ENCODE measurements at regions not wholly inside any gene's neighbourhood (a gene's known extent, or its start where the extent isn't known, plus 50 kb on each side); places are given as distances from the start of the nearest gene placed in this dataset.

DNA sequence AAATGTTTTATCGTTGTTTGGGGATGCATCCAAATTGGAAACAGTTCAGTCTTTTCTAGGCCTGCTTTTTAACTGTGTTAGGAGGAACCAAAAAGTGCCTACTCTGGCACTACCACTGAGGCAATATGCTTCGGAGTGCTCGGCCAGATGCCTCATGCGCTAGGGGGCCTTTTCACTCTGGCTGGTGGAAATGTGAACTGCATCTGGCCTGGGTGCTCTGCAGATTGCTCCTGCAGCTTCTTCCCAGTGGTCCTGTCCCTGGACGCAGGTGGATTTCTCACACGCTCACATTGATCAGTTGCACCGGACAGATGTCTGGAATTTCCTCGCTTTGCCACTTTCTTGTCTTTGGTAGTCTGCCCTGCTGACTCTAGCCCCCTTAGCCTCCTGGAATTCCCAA, 330.2 kb upstream of the FMN2 start:
- TF ChIP-seq, protein P1, sequence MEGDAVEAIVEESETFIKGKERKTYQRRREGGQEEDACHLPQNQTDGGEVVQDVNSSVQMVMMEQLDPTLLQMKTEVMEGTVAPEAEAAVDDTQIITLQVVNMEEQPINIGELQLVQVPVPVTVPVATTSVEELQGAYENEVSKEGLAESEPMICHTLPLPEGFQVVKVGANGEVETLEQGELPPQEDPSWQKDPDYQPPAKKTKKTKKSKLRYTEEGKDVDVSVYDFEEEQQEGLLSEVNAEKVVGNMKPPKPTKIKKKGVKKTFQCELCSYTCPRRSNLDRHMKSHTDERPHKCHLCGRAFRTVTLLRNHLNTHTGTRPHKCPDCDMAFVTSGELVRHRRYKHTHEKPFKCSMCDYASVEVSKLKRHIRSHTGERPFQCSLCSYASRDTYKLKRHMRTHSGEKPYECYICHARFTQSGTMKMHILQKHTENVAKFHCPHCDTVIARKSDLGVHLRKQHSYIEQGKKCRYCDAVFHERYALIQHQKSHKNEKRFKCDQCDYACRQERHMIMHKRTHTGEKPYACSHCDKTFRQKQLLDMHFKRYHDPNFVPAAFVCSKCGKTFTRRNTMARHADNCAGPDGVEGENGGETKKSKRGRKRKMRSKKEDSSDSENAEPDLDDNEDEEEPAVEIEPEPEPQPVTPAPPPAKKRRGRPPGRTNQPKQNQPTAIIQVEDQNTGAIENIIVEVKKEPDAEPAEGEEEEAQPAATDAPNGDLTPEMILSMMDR (IDR thresholded peaks at IDR 0.05; ENCODE audit: partially characterized antibody, unreplicated experiment) = no peak
- H3K4me3 Mint-ChIP-seq (ENCODE audit: unreplicated experiment) = no peak overlapping the region
- peaks cover 2% of the 10 kb centered on the region for H3K27me3 Mint-ChIP-seq (ENCODE audit: unreplicated experiment)
- no peaks in the 10 kb centered on the region for H3K9me3 Mint-ChIP-seq (ENCODE audit: unreplicated experiment)
- peaks cover 10% of the 10 kb centered on the region for H3K4me1 Mint-ChIP-seq (ENCODE audit: low read depth, unreplicated experiment)
- H3K36me3 Mint-ChIP-seq (ENCODE audit: unreplicated experiment) = no peaks in the 10 kb centered on the region
- no peak overlapping the region for H3K27ac Mint-ChIP-seq (ENCODE audit: unreplicated experiment)
- no peak for DNase-seq

DNA sequence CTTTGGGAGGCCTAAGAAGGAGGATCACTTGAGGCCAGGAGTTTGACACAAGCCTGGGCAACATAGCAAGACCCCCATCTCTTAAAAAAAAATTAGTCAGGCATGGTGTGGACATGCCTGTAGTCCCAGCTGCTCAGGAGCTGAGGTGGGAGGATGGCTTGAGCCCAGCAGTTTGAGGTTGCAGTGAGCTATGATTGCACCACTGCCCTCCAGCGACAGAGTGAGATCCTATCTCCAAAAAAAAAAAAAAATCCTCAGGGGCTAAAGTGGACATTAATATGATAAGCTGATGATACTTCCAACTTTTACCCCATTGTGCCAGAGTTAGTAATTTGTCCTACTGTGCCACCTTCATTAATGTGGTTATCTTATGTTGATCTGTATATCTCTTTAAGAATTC, 327.8 kb upstream of the FMN2 start:
- H3K36me3 Mint-ChIP-seq (ENCODE audit: unreplicated experiment) = no peaks in the 10 kb centered on the region
- H3K27me3 Mint-ChIP-seq (ENCODE audit: unreplicated experiment) = peaks cover 2% of the 10 kb centered on the region
- H3K4me1 Mint-ChIP-seq (ENCODE audit: low read depth, unreplicated experiment) = peaks cover 10% of the 10 kb centered on the region
- H3K4me3 Mint-ChIP-seq (ENCODE audit: unreplicated experiment) = no peak overlapping the region
- TF ChIP-seq, protein P1 (IDR thresholded peaks at IDR 0.05; ENCODE audit: partially characterized antibody, unreplicated experiment) = no peak
- H3K27ac Mint-ChIP-seq (ENCODE audit: unreplicated experiment) = no peak overlapping the region
- no peak for DNase-seq
- no peaks in the 10 kb centered on the region for H3K9me3 Mint-ChIP-seq (ENCODE audit: unreplicated experiment)

DNA sequence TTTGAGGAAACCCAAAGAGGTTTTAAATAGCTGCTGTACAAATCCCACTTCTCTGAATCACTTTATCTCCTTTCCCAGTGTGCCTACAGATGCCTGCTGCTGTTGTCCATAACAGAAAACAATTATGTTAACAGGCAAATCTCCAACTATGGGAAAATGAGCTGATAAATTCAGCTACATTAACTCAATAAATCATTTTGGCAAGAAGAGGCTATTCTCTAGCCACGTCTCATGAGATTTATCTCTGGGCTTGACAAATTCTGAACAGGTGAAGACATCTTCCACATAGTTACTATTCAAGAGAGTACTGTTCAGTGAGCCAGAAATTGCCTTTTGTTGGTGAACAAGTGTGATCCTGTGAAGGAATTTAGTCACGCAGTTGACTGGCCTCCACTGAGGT, 327.1 kb upstream of the FMN2 start:
- H3K4me3 Mint-ChIP-seq (ENCODE audit: unreplicated experiment) = no peak overlapping the region
- no peak overlapping the region for H3K27ac Mint-ChIP-seq (ENCODE audit: unreplicated experiment)
- TF ChIP-seq, protein P1 (IDR thresholded peaks at IDR 0.05; ENCODE audit: partially characterized antibody, unreplicated experiment) = no peak
- peaks cover 2% of the 10 kb centered on the region for H3K27me3 Mint-ChIP-seq (ENCODE audit: unreplicated experiment)
- H3K36me3 Mint-ChIP-seq (ENCODE audit: unreplicated experiment) = no peaks in the 10 kb centered on the region
- no peaks in the 10 kb centered on the region for H3K9me3 Mint-ChIP-seq (ENCODE audit: unreplicated experiment)
- H3K4me1 Mint-ChIP-seq (ENCODE audit: low read depth, unreplicated experiment) = peaks cover 10% of the 10 kb centered on the region
- DNase-seq = no peak

DNA sequence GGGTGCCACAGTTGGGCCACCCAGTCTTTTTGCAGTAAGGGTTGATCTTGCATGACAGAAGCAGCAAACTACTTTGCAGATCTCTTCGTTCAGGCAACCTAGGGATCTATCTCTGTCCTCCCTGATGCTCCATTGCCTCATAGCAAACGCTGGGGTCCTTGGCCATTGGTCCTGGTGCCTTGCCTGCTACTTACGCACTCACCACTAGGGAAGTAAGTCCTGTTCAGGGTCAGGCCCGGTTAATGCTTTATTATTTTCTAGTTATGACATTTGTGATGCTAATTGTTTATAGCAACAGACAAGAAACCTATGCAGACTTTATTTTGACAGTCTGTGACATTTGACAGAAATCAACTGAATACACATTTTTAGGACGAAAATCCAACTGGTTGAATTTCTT, 326.5 kb upstream of the FMN2 start:
- Mint-ChIP-seq H3K9me3 (ENCODE audit: unreplicated experiment) (no peaks in the 10 kb centered on the region), H3K36me3 (ENCODE audit: unreplicated experiment) (no peaks in the 10 kb centered on the region), H3K27me3 (ENCODE audit: unreplicated experiment) (peaks cover 2% of the 10 kb centered on the region), H3K27ac (ENCODE audit: unreplicated experiment) (no peak overlapping the region), H3K4me1 (ENCODE audit: low read depth, unreplicated experiment) (peaks cover 10% of the 10 kb centered on the region), H3K4me3 (ENCODE audit: unreplicated experiment) (no peak overlapping the region)
- DNase-seq = no peak
- TF ChIP-seq, protein P1 (IDR thresholded peaks at IDR 0.05; ENCODE audit: partially characterized antibody, unreplicated experiment) = no peak

DNA sequence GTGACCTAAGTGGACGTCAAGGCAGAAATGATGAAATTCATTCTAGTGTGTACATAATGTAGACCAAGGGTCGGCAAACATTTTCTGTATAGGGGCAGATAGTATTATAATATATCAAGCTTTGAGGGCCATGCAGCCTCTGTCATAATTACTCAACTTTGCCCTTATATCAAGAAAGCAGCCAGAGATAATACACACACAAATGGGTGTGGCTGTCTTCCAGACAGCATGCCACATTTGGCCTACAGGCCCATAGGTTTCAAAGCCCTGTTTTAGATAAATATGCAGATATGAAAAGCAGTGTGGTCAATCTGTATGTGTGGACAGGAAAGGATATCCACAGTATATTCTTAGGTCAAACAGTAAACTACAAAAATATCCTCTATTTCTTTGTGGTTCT, 320.1 kb upstream of the FMN2 start:
- TF ChIP-seq, protein P1 (IDR thresholded peaks at IDR 0.05; ENCODE audit: partially characterized antibody, unreplicated experiment) = no peak
- H3K4me3 Mint-ChIP-seq (ENCODE audit: unreplicated experiment) = no peak overlapping the region

More for the DNA sequence above, 320.1 kb upstream of the FMN2 start:
- H3K27me3 Mint-ChIP-seq (ENCODE audit: unreplicated experiment) = peaks cover 2% of the 10 kb centered on the region
- no peaks in the 10 kb centered on the region for H3K36me3 Mint-ChIP-seq (ENCODE audit: unreplicated experiment)
- H3K9me3 Mint-ChIP-seq (ENCODE audit: unreplicated experiment) = no peaks in the 10 kb centered on the region
- DNase-seq = no peak
- no peaks in the 10 kb centered on the region for H3K4me1 Mint-ChIP-seq (ENCODE audit: low read depth, unreplicated experiment)
- H3K27ac Mint-ChIP-seq (ENCODE audit: unreplicated experiment) = no peak overlapping the region

Measured in glutamatergic neuron (in vitro differentiated cells).